ENCODE measurements at regions not wholly inside any gene's neighbourhood (a gene's known extent, or its start where the extent isn't known, plus 50 kb on each side); places are given as distances from the start of the nearest gene placed in this dataset.

DNA sequence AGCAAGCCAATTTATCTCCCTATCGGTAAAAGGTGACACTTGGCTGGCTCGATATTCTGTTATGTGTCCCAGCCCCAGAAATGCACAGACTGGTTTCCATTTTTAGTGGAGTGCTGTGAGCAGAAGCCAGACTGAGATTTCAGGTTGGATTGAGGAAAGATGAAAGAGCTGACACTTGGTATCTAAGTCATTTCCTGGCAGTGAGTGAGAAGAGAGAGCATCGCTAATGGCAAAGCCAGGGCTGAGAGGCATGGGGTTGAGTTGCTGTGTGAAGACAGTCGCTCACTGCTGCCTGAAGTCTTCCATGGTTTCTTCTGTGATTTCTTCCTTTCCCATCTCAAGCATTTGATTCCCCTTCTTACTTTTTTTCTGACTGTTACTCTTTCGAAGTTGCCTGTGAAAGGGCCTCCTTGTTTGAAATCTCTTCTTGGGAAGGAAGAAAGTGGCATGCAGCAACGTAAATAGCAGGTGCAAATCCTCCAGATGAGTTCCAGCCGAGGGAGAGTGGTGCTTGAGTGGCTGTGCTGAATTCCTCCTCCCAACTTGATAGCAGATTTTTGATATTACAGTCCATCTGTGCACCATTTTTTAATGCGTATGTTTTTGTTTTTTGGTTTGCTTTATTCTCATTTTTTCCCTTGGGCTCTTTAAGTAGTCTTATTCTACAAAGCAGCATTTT is 109.2 kb upstream of the LIMCH1 start:
- Histone ChIP-seq H3K4me1 (ENCODE audit: control insufficient read depth, extremely low read depth, insufficient read depth, low read length) (peaks cover 40% of the 10 kb centered on the region), H3K9me3 (replicated peaks; ENCODE audit: control insufficient read depth, insufficient read depth, low read length) (no peaks in the 10 kb centered on the region), H3K36me3 (ENCODE audit: control insufficient read depth in 2 of 2, extremely low read depth in 1 of 2, insufficient read depth in 2 of 2, low read length in 2 of 2) (no peaks in the 10 kb centered on the region), H3K27me3 (ENCODE audit: control insufficient read depth in 2 of 2, insufficient read depth in 2 of 2, low read length in 2 of 2) (peaks cover 10 to 46% of the 10 kb centered on the region in 2 experiments), H4K20me1 (replicated peaks; ENCODE audit: control insufficient read depth, extremely low read depth, insufficient read depth, low read length) (no peaks in the 10 kb centered on the region), H3K9ac (replicated peaks; ENCODE audit: extremely low read depth, insufficient read depth, low read length) (no peak overlapping the region), H3K4me2 (ENCODE audit: insufficient read depth, low read length) (no peak overlapping the region), H3K9me1 (replicated peaks; ENCODE audit: control insufficient read depth, extremely low read depth, insufficient read depth, low read length) (no peaks in the 10 kb centered on the region), H3K79me2 (ENCODE audit: control insufficient read depth, insufficient read depth, low read length) (no peaks in the 10 kb centered on the region), H2AFZ (ENCODE audit: low read depth, low read length) (no peak overlapping the region), H3K27ac (ENCODE audit: insufficient read depth, low read depth, low read length) (no peak overlapping the region), H3K4me3 (replicated peaks in 1 of 3; ENCODE audit: insufficient read depth in 1 of 3, low read depth in 1 of 3, low read length in 3 of 3) (no peak overlapping the region)
- TF ChIP-seq, protein P1, sequence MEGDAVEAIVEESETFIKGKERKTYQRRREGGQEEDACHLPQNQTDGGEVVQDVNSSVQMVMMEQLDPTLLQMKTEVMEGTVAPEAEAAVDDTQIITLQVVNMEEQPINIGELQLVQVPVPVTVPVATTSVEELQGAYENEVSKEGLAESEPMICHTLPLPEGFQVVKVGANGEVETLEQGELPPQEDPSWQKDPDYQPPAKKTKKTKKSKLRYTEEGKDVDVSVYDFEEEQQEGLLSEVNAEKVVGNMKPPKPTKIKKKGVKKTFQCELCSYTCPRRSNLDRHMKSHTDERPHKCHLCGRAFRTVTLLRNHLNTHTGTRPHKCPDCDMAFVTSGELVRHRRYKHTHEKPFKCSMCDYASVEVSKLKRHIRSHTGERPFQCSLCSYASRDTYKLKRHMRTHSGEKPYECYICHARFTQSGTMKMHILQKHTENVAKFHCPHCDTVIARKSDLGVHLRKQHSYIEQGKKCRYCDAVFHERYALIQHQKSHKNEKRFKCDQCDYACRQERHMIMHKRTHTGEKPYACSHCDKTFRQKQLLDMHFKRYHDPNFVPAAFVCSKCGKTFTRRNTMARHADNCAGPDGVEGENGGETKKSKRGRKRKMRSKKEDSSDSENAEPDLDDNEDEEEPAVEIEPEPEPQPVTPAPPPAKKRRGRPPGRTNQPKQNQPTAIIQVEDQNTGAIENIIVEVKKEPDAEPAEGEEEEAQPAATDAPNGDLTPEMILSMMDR (IDR thresholded peaks at IDR 0.05; ENCODE audit: extremely low read depth in 1 of 2, insufficient read depth in 1 of 2, low read depth in 1 of 2, low read length in 2 of 2): no peak
- no peak for TF ChIP-seq FOS (IDR thresholded peaks at IDR 0.05; ENCODE audit: borderline replicate concordance, insufficient read depth, low read length)
- no peak for TF ChIP-seq POLR2A (IDR thresholded peaks at IDR 0.05; ENCODE audit: low read depth, low read length)
- TF ChIP-seq GATA2 (IDR thresholded peaks at IDR 0.05; ENCODE audit: insufficient read depth, insufficient read length, low read depth, low read length): no peak
- TF ChIP-seq MYC (IDR thresholded peaks at IDR 0.05; ENCODE audit: low read depth, low read length): no peak
- TF ChIP-seq, protein P2, sequence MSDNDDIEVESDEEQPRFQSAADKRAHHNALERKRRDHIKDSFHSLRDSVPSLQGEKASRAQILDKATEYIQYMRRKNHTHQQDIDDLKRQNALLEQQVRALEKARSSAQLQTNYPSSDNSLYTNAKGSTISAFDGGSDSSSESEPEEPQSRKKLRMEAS (IDR thresholded peaks at IDR 0.05; ENCODE audit: insufficient read depth, insufficient read length): no peak
- no peak for TF ChIP-seq JUN (IDR thresholded peaks at IDR 0.05; ENCODE audit: borderline replicate concordance, insufficient read depth, insufficient read length, low read depth)
- no peak for TF ChIP-seq EZH2 (IDR thresholded peaks at IDR 0.05; ENCODE audit: borderline replicate concordance, low read depth, low read length, severe bottlenecking)
- TF ChIP-seq POLR2AphosphoS5 (IDR thresholded peaks at IDR 0.05; ENCODE audit: insufficient read depth, low read depth, low read length): no peak
- dilution Hi-C loops (cut with MboI; ENCODE audit: extremely low pct_ligation_motif_present, low sequenced_read_pairs) (no loop called here), intact Hi-C loops (cut with micrococcal nuclease) (no loop called here)
- ChIA-PET CTCF (no interaction called here), POLR2A (no interaction called here)
- BruUV-seq (replicated peaks): no TSS peak
- no peak for DNase-seq (ENCODE audit: low read depth, low spot score)
- no peak for FAIRE-seq

Data from endothelial cell of umbilical vein (primary cell).